ENCODE measurements at regions not wholly inside any gene's neighbourhood (a gene's known extent, or its start where the extent isn't known, plus 50 kb on each side); places are given as distances from the start of the nearest gene placed in this dataset.

DNA sequence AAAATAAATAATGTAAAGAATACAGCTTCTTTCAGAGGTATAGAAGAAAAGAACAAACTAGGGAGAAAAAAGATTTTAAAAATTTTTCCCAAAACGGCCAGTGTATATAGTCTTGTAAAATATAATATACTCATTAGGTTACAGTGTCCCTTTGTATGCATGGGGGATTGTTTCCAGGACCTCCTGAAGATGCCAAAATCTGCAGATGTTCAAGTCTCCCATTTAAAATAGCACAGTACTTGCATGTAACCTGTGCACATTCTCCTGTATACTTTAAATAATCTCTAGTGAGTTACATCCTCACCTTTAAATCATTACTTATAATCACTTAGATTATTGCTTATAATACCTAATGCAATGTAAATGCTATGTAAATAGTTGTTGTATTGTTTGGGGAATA, 80.6 kb upstream of the LRRTM4 start:
- Mint-ChIP-seq H3K36me3 (ENCODE audit: unreplicated experiment) (no peaks in the 10 kb centered on the region), H3K4me1 (ENCODE audit: unreplicated experiment) (no peaks in the 10 kb centered on the region), H3K9me3 (ENCODE audit: unreplicated experiment) (peaks cover 12% of the 10 kb centered on the region), H3K27me3 (ENCODE audit: unreplicated experiment) (no peaks in the 10 kb centered on the region), H3K4me3 (ENCODE audit: unreplicated experiment) (no peak overlapping the region), H3K27ac (ENCODE audit: unreplicated experiment) (no peak overlapping the region)
- no peak for TF ChIP-seq CTCF (IDR thresholded peaks at IDR 0.05)
- no peak for DNase-seq (ENCODE audit: extremely low spot score, unreplicated experiment)

GRCh38 chr2:77604953-77605929, 83.1 kb upstream of the LRRTM4 start:
- Mint-ChIP-seq H3K36me3 (ENCODE audit: unreplicated experiment) (no peaks in the 10 kb centered on the region), H3K27ac (ENCODE audit: unreplicated experiment) (no peak overlapping the region), H3K4me1 (ENCODE audit: unreplicated experiment) (no peaks in the 10 kb centered on the region), H3K27me3 (ENCODE audit: unreplicated experiment) (no peaks in the 10 kb centered on the region), H3K9me3 (ENCODE audit: unreplicated experiment) (peaks cover 15% of the 10 kb centered on the region), H3K4me3 (ENCODE audit: unreplicated experiment) (no peak overlapping the region)
- DNase-seq (ENCODE audit: extremely low spot score, unreplicated experiment) = no peak
- TF ChIP-seq CTCF (IDR thresholded peaks at IDR 0.05) = no peak

- H3K36me3 Mint-ChIP-seq (ENCODE audit: unreplicated experiment) = no peaks in the 10 kb centered on the region
- H3K4me1 Mint-ChIP-seq (ENCODE audit: unreplicated experiment) = no peaks in the 10 kb centered on the region
- TF ChIP-seq CTCF (IDR thresholded peaks at IDR 0.05) = no peak
- H3K4me3 Mint-ChIP-seq (ENCODE audit: unreplicated experiment) = no peak overlapping the region
- DNase-seq (ENCODE audit: extremely low spot score, unreplicated experiment) = no peak
- no peak overlapping the region for H3K27ac Mint-ChIP-seq (ENCODE audit: unreplicated experiment)
- H3K9me3 Mint-ChIP-seq (ENCODE audit: unreplicated experiment) = peaks cover 17% of the 10 kb centered on the region
- H3K27me3 Mint-ChIP-seq (ENCODE audit: unreplicated experiment) = no peaks in the 10 kb centered on the region
Measured at GRCh38 chr2:77608510-77608909, 86.3 kb upstream of the LRRTM4 start.

- H3K36me3 Mint-ChIP-seq (ENCODE audit: unreplicated experiment) = no peaks in the 10 kb centered on the region
- H3K27ac Mint-ChIP-seq (ENCODE audit: unreplicated experiment) = no peak overlapping the region
- H3K4me3 Mint-ChIP-seq (ENCODE audit: unreplicated experiment) = no peak overlapping the region
- no peak for TF ChIP-seq CTCF (IDR thresholded peaks at IDR 0.05)
- H3K27me3 Mint-ChIP-seq (ENCODE audit: unreplicated experiment) = no peaks in the 10 kb centered on the region
- peaks cover 29% of the 10 kb centered on the region for H3K9me3 Mint-ChIP-seq (ENCODE audit: unreplicated experiment)
- no peak for DNase-seq (ENCODE audit: extremely low spot score, unreplicated experiment)
- H3K4me1 Mint-ChIP-seq (ENCODE audit: unreplicated experiment) = no peaks in the 10 kb centered on the region
Measured at GRCh38 chr2:77629539-77629938, 107.4 kb upstream of the LRRTM4 start.

DNA sequence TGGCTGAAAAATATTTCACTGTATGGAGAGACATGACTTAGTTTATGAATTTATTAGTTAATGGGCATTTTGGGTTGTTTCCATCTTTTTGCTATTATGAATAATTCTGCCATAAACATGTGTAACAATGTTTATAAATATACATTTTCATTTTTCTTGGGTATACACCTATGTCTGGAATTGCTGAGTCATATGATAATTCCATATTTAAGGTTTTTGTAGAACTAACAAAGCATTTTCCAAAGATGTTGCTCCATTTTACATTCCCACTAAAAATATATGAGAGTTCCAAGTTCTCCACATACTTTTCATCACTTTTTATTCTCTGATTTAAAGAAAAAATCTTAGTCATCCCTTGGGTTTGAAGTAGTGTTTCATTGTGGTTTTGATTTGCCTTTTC, 108.8 kb upstream of the LRRTM4 start:
- no peak for TF ChIP-seq CTCF (IDR thresholded peaks at IDR 0.05)
- no peaks in the 10 kb centered on the region for H3K36me3 Mint-ChIP-seq (ENCODE audit: unreplicated experiment)
- H3K9me3 Mint-ChIP-seq (ENCODE audit: unreplicated experiment) = peaks cover 34% of the 10 kb centered on the region
- no peak overlapping the region for H3K4me3 Mint-ChIP-seq (ENCODE audit: unreplicated experiment)
- no peaks in the 10 kb centered on the region for H3K4me1 Mint-ChIP-seq (ENCODE audit: unreplicated experiment)
- no peak for DNase-seq (ENCODE audit: extremely low spot score, unreplicated experiment)
- no peak overlapping the region for H3K27ac Mint-ChIP-seq (ENCODE audit: unreplicated experiment)
- no peaks in the 10 kb centered on the region for H3K27me3 Mint-ChIP-seq (ENCODE audit: unreplicated experiment)
